GM18873 (cell line): ENCODE measurements at regions not wholly inside any gene's neighbourhood (a gene's known extent, or its start where the extent isn't known, plus 50 kb on each side); places are given as distances from the start of the nearest gene placed in this dataset.

Source experiments
- ATAC-seq: cut with Tn5 transposase; IDR thresholded peaks from one replicate; pipeline ENCODE4 v1.9.1; 2021; ENCODE audit warnings: mild to moderate bottlenecking, moderate library complexity, moderate number of reproducible peaks; ENCODE audit not compliant: unreplicated experiment, low FRiP score

- no peak for ATAC-seq
Measured at GRCh38 chr2:146363731-146364130, 1481.1 kb upstream of the ACVR2A start.

GRCh38 chr2:146351689-146352088 is 1493.1 kb upstream of the ACVR2A start:
- ATAC-seq, result no peak

- ATAC-seq, result no peak
Measured at GRCh38 chr2:146349334-146349733, 1495.5 kb upstream of the ACVR2A start.

GRCh38 chr2:146324951-146325350 is 1519.9 kb upstream of the ACVR2A start:
- no peak for ATAC-seq

GRCh38 chr2:146323564-146323963 is 1521.3 kb upstream of the ACVR2A start:
- ATAC-seq, result no peak

- no peak for ATAC-seq
Measured at GRCh38 chr2:146321175-146321574, 1523.7 kb upstream of the ACVR2A start.

- ATAC-seq, result no peak
Measured at GRCh38 chr2:146317959-146318358, 1526.9 kb upstream of the ACVR2A start.

- ATAC-seq, result no peak
Measured at GRCh38 chr2:146312899-146313298, 1531.9 kb upstream of the ACVR2A start.

GRCh38 chr2:146305164-146305563 is 1539.7 kb upstream of the ACVR2A start:
- ATAC-seq, result no peak

- no peak for ATAC-seq
Measured at GRCh38 chr2:146301287-146301686, 1543.5 kb upstream of the ACVR2A start.

GRCh38 chr2:146295080-146295670 is 1549.7 kb upstream of the ACVR2A start:
- no peak for ATAC-seq

GRCh38 chr2:146287281-146287680 is 1557.5 kb upstream of the ACVR2A start:
- ATAC-seq, result no peak

GRCh38 chr2:146278881-146279280 is 1565.9 kb upstream of the ACVR2A start:
- no peak for ATAC-seq

GRCh38 chr2:146271131-146271831 is 1573.5 kb upstream of the ACVR2A start:
- no peak for ATAC-seq

GRCh38 chr2:146270618-146271017 is 1574.2 kb upstream of the ACVR2A start:
- no peak for ATAC-seq

GRCh38 chr2:146267093-146267492 is 1577.7 kb upstream of the ACVR2A start:
- no peak for ATAC-seq

- ATAC-seq, result no peak
Measured at GRCh38 chr2:146265656-146266055, 1579.2 kb upstream of the ACVR2A start.

- no peak for ATAC-seq
Measured at GRCh38 chr2:146262606-146263005, 1582.2 kb upstream of the ACVR2A start.

- no peak for ATAC-seq
Measured at GRCh38 chr2:146260551-146260950, 1584.3 kb upstream of the ACVR2A start.

GRCh38 chr2:146259816-146260215 is 1585.0 kb upstream of the ACVR2A start:
- no peak for ATAC-seq

- ATAC-seq, result no peak
Measured at GRCh38 chr2:146258071-146258470, 1586.8 kb upstream of the ACVR2A start.

GRCh38 chr2:146252119-146252518 is 1592.7 kb upstream of the ACVR2A start:
- no peak for ATAC-seq
